Sciatic nerve (tissue), 2 donors: ENCODE measurements at regions not wholly inside any gene's neighbourhood (a gene's known extent, or its start where the extent isn't known, plus 50 kb on each side); places are given as distances from the start of the nearest gene placed in this dataset.

Source experiments
- ATAC-seq: fragments of 200-7000 bp; cut with Tn5 transposase; one replicate; pipeline ENCODE4 v1.9.1; 2020; ENCODE audit warnings: mild to moderate bottlenecking, moderate library complexity
- DNase-seq: peaks from one replicate; pipeline ENCODE4 v3.0.0-alpha.2; 2020; ENCODE audit warnings: low spot score
- intact Hi-C: fragments of 100-400 bp; cut with DNase I; formaldehyde crosslinking; loops from one replicate; pipeline ENCODE4 v1.14.2; 2022
- donor health status: DM: no; HTN: no; CAD: no.
- donor health status: DM: no; HTN: no; CAD: no.

- intact Hi-C loops: no loop called here
- DNase-seq: no peak
- no peak for ATAC-seq
These were observed 1117.1 kb upstream of the PCDH9 start for GRCh38 chr13:68347220-68347619.

GRCh38 chr13:68345963-68346531 lies 1115.9 kb upstream of the PCDH9 start:
- intact Hi-C loops: no loop called here
- no peak for ATAC-seq
- DNase-seq: no peak

- no peak for DNase-seq
- intact Hi-C loops: no loop called here
- ATAC-seq: no peak
These were observed 1093.0 kb upstream of the PCDH9 start for GRCh38 chr13:68323124-68323523.

- ATAC-seq: no peak
- intact Hi-C loops: no loop called here
- DNase-seq: no peak
These were observed 1089.2 kb upstream of the PCDH9 start for GRCh38 chr13:68319384-68319783.

GRCh38 chr13:68304286-68304893 lies 1074.3 kb upstream of the PCDH9 start:
- ATAC-seq (no peak), DNase-seq (no peak)
- intact Hi-C loops: no loop called here

GRCh38 chr13:68293631-68294030 lies 1063.5 kb upstream of the PCDH9 start:
- intact Hi-C loops: no loop called here
- DNase-seq: no peak
- no peak for ATAC-seq

- DNase-seq: no peak
- ATAC-seq: no peak
- intact Hi-C loops: no loop called here
These were observed 1062.5 kb upstream of the PCDH9 start for GRCh38 chr13:68292601-68293000.

- DNase-seq (no peak), ATAC-seq (no peak)
- intact Hi-C loops: no loop called here
These were observed 1061.5 kb upstream of the PCDH9 start for GRCh38 chr13:68291595-68291994.

GRCh38 chr13:68275758-68276157 lies 1045.6 kb upstream of the PCDH9 start:
- intact Hi-C loops: no loop called here
- DNase-seq: no peak
- ATAC-seq: no peak

GRCh38 chr13:68272652-68273051 lies 1042.5 kb upstream of the PCDH9 start:
- intact Hi-C loops: no loop called here
- DNase-seq: no peak
- no peak for ATAC-seq

- no peak for ATAC-seq
- intact Hi-C loops: no loop called here
- no peak for DNase-seq
These were observed 1034.6 kb upstream of the PCDH9 start for GRCh38 chr13:68264692-68265091.

- DNase-seq: no peak
- intact Hi-C loops: no loop called here
- ATAC-seq: no peak
These were observed 1031.0 kb upstream of the PCDH9 start for GRCh38 chr13:68261105-68261504.

- intact Hi-C loops: no loop called here
- ATAC-seq: no peak
- DNase-seq: no peak
These were observed 1027.1 kb upstream of the PCDH9 start for GRCh38 chr13:68257111-68257842.

GRCh38 chr13:68254151-68254550 lies 1024.0 kb upstream of the PCDH9 start:
- no peak for DNase-seq
- ATAC-seq: no peak
- intact Hi-C loops: no loop called here

GRCh38 chr13:68234274-68234673 lies 1004.1 kb upstream of the PCDH9 start:
- intact Hi-C loops: no loop called here
- ATAC-seq: no peak

GRCh38 chr13:68232351-68233130 lies 1002.4 kb upstream of the PCDH9 start:
- ATAC-seq: no peak
- intact Hi-C loops: no loop called here

More at GRCh38 chr13:68234274-68234673, 1004.1 kb upstream of the PCDH9 start:
- DNase-seq: no peak

GRCh38 chr13:68214691-68215415 lies 984.7 kb upstream of the PCDH9 start:
- intact Hi-C loops: no loop called here
- DNase-seq (no peak), ATAC-seq (no peak)

More at GRCh38 chr13:68232351-68233130, 1002.4 kb upstream of the PCDH9 start:
- no peak for DNase-seq

- no peak for ATAC-seq
- intact Hi-C loops: no loop called here
- DNase-seq: no peak
These were observed 969.1 kb upstream of the PCDH9 start for GRCh38 chr13:68199271-68199670.

GRCh38 chr13:68190818-68191217 lies 960.7 kb upstream of the PCDH9 start:
- intact Hi-C loops: no loop called here
- no peak for DNase-seq
- ATAC-seq: no peak
